ENCODE measurements at regions not wholly inside any gene's neighbourhood (a gene's known extent, or its start where the extent isn't known, plus 50 kb on each side); places are given as distances from the start of the nearest gene placed in this dataset.
"Not testable (repeated sequence)": the region's sequence is repeated elsewhere in the genome, so short reads cannot be mapped to it uniquely, and the experiment has no call there.

DNA sequence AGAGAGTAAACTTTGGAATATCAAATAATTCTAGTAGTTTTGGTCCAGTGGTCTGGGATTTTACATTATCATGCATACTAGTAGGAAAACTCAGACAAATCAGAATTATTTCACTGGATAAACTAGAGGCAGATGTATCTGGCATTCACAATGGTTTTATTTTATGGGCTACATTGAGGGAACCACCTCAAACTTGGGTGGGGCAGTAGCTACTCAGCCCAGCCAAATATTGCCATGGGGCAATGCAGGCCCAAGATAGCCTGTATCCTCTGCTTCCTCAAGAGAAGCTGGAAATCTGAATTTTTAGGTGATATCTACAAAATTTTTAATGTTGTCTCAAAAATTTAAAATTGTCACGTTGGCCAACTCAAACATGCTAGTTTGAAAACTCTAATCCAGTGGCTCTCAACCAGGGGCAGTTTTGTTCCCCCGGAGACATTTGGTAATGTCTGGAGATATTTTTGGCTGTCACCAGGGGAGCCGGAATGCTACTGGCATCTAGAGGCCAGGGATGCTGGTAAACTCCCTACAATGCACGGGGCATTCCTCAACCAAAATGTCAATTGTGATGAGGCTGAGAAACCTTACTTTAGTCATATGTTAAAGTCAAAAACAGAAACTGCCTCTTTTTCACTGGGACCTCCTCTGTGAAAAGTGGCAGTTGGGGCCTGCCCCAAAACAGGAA, 172.8 kb upstream of the SPRED2 start:
- DNase-seq (ENCODE audit: low spot score, unreplicated experiment) = no peak
- Mint-ChIP-seq H3K36me3 (ENCODE audit: insufficient read depth) (no peaks in the 10 kb centered on the region), H3K27me3 (peaks cover 3% of the 10 kb centered on the region), H3K27ac (no peak overlapping the region), H3K4me3 (ENCODE audit: low read depth) (no peak overlapping the region), H3K9me3 (ENCODE audit: low read depth) (no peaks in the 10 kb centered on the region), H3K4me1 (ENCODE audit: low read depth) (peaks cover 12% of the 10 kb centered on the region)
- TF ChIP-seq, protein P1, sequence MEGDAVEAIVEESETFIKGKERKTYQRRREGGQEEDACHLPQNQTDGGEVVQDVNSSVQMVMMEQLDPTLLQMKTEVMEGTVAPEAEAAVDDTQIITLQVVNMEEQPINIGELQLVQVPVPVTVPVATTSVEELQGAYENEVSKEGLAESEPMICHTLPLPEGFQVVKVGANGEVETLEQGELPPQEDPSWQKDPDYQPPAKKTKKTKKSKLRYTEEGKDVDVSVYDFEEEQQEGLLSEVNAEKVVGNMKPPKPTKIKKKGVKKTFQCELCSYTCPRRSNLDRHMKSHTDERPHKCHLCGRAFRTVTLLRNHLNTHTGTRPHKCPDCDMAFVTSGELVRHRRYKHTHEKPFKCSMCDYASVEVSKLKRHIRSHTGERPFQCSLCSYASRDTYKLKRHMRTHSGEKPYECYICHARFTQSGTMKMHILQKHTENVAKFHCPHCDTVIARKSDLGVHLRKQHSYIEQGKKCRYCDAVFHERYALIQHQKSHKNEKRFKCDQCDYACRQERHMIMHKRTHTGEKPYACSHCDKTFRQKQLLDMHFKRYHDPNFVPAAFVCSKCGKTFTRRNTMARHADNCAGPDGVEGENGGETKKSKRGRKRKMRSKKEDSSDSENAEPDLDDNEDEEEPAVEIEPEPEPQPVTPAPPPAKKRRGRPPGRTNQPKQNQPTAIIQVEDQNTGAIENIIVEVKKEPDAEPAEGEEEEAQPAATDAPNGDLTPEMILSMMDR (IDR thresholded peaks at IDR 0.05; ENCODE audit: unreplicated experiment) = no peak

DNA sequence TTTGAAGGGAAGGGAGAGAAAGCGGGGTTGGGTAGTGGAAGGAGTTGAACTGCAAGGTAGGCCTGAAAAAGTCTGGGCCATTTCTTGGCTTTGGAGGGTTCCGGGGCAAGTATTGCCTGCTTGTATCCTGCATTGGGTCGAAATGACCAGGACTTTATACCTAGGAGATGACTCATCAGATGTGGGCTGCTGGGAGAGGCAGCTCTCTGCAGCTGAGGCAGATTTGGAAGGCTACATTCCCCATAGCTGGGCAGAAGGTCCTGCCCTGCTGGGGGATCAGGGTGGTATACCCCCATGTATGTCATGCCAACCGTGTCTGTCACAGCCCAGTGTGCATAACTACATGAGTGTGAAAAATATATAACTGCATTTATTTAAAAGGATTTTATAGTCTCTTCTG, 171.8 kb upstream of the SPRED2 start:
- Mint-ChIP-seq H3K27me3 (peaks cover under 1% of the 10 kb centered on the region), H3K36me3 (ENCODE audit: insufficient read depth) (no peaks in the 10 kb centered on the region), H3K4me1 (ENCODE audit: low read depth) (peaks cover 14% of the 10 kb centered on the region), H3K27ac (no peak overlapping the region), H3K4me3 (ENCODE audit: low read depth) (no peak overlapping the region), H3K9me3 (ENCODE audit: low read depth) (no peaks in the 10 kb centered on the region)
- no peak for DNase-seq (ENCODE audit: low spot score, unreplicated experiment)
- TF ChIP-seq, protein P1 (IDR thresholded peaks at IDR 0.05; ENCODE audit: unreplicated experiment) = no peak

DNA sequence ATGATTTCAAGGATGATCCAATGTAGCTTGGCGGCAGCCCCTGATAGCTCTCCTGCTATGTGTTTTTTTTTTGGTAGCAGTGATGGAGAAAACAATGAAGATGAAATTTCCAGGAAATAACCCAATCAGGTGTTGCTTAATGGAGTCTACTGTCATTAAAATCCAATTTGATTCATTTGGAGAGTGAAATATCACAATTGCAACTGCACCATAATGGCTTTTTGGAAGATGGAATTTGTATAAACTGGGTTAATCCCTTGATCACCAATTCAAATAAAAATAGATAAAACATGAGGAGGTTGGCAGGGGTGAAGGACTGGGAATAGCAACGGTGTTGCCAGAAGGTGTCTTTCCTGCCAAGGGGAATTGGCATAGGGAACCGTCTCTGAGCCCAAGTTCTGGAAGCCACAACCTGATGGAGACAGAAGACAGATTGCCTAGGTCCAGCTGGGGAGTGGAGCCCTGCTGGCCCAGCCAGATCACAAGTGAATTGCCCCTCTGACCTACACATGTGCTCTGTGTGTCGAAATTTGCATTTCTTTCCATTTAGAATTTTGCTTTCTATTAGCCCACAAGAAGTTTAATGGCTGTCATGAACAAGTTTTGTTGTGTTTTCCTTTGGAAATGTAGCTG, 170.3 kb upstream of the SPRED2 start:
- no peaks in the 10 kb centered on the region for H3K36me3 Mint-ChIP-seq (ENCODE audit: insufficient read depth)
- H3K9me3 Mint-ChIP-seq (ENCODE audit: low read depth) = no peaks in the 10 kb centered on the region
- no peak overlapping the region for H3K27ac Mint-ChIP-seq
- H3K4me1 Mint-ChIP-seq (ENCODE audit: low read depth) = peaks cover 3% of the 10 kb centered on the region
- TF ChIP-seq, protein P1 (IDR thresholded peaks at IDR 0.05; ENCODE audit: unreplicated experiment) = no peak
- H3K27me3 Mint-ChIP-seq = no peaks in the 10 kb centered on the region
- no peak for DNase-seq (ENCODE audit: low spot score, unreplicated experiment)
- no peak overlapping the region for H3K4me3 Mint-ChIP-seq (ENCODE audit: low read depth)

DNA sequence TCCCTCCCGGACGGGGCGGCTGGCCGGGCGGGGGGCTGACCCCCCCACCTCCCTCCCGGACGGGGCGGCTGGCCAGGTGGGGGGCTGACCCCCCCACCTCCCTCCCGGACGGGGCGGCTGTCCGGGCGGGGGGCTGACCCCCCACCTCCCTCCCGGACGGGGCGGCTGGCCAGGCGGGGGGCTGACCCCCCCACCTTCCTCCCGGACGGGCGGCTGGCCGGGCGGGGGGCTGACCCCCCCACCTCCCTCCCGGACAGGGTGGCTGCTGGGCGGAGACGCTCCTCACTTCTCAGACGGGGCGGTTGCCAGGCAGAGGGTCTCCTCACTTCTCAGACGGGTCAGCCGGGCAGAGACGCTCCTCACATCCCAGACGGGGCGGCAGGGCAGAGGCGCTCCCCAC, 168.5 kb upstream of the SPRED2 start:
- H3K4me1 Mint-ChIP-seq (ENCODE audit: low read depth) = not testable (repeated sequence)

DNA sequence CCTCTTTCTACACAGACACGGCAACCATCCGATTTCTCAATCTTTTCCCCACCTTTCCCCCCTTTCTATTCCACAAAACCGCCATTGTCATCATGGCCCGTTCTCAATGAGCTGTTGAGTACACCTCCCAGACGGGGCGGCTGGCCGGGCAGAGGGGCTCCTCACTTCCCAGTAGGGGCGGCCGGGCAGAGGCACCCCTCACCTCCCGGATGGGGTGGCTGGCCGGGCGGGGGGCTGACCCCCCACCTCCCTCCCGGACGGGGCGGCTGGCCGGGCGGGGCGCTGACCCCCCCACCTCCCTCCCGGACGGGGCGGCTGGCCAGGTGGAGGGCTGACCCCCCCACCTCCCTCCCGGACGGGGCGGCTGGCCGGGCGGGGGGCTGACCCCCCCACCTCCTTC, 168.0 kb upstream of the SPRED2 start:
- not testable (repeated sequence) for DNase-seq (ENCODE audit: low spot score, unreplicated experiment); H3K27ac Mint-ChIP-seq; H3K4me3 Mint-ChIP-seq (ENCODE audit: low read depth); H3K27me3 Mint-ChIP-seq; H3K9me3 Mint-ChIP-seq (ENCODE audit: low read depth); H3K4me1 Mint-ChIP-seq (ENCODE audit: low read depth); H3K36me3 Mint-ChIP-seq (ENCODE audit: insufficient read depth)

More for the DNA sequence above, 168.5 kb upstream of the SPRED2 start:
- not testable (repeated sequence) for H3K27me3 Mint-ChIP-seq; DNase-seq (ENCODE audit: low spot score, unreplicated experiment); H3K9me3 Mint-ChIP-seq (ENCODE audit: low read depth); H3K36me3 Mint-ChIP-seq (ENCODE audit: insufficient read depth); H3K4me3 Mint-ChIP-seq (ENCODE audit: low read depth)
- H3K27ac Mint-ChIP-seq = peak overlapping the region; percentile 87

DNA sequence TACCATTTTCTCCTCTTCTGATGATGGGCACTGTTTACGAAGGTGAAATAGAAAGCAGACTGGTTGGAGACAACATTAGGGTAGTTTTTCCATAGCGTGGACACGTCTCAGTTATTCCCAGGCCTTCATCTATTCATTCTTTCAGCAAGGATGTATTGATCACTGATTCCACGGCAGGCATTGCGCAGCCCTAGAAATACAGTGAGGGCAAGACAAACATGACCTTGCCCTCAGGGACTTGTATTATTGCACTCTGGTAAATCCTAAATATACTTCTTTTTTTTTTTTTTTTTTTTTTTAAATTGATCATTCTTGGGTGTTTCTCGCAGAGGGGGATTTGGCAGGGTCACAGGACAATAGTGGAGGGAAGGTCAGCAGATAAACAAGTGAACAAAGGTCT, 167.3 kb upstream of the SPRED2 start:
- TF ChIP-seq, protein P1 (IDR thresholded peaks at IDR 0.05; ENCODE audit: unreplicated experiment) = no peak
- peak overlapping the region; percentile 21 for H3K27ac Mint-ChIP-seq
- no peak overlapping the region for H3K4me3 Mint-ChIP-seq (ENCODE audit: low read depth)

More for the DNA sequence above, 167.3 kb upstream of the SPRED2 start:
- Mint-ChIP-seq H3K4me1 (ENCODE audit: low read depth) (peaks cover 5% of the 10 kb centered on the region), H3K27me3 (no peaks in the 10 kb centered on the region), H3K9me3 (ENCODE audit: low read depth) (no peaks in the 10 kb centered on the region), H3K36me3 (ENCODE audit: insufficient read depth) (no peaks in the 10 kb centered on the region)
- DNase-seq (ENCODE audit: low spot score, unreplicated experiment) = no peak
